Lung (tissue), 11 donors: ENCODE measurements at regions not wholly inside any gene's neighbourhood (a gene's known extent, or its start where the extent isn't known, plus 50 kb on each side); places are given as distances from the start of the nearest gene placed in this dataset.

Source experiments
- ATAC-seq: fragments of 200-7000 bp; cut with Tn5 transposase; one replicate; pipeline ENCODE4 v1.9.1; 2020; ENCODE audit warnings: moderate number of reproducible peaks; ENCODE audit not compliant: insufficient read depth, low FRiP score
- DNase-seq, 3 donors: peaks; one replicate each; pipeline ENCODE4 v3.0.0-alpha.2; 2013 to 2017
- H3K27ac ChIP-seq, 2 donors: one replicate each; pipeline ENCODE4 v1.5.1; 2013; ENCODE audit warnings: mild to moderate bottlenecking in 2 of 2, moderate library complexity in 2 of 2, control low read depth in 1 of 2, inconsistent platforms in 1 of 2, low read depth in 1 of 2, low read length in 1 of 2
- H3K27me3 ChIP-seq, 3 donors: one replicate each; pipeline ENCODE4 v1.5.1; 2013; ENCODE audit warnings: low read length in 2 of 3; ENCODE audit not compliant: control insufficient read depth in 3 of 3, insufficient read depth in 3 of 3
- H3K36me3 ChIP-seq, 4 donors: one replicate each; pipeline ENCODE4 v1.5.1; 2013; ENCODE audit warnings: low read length in 4 of 4, mild to moderate bottlenecking in 1 of 4, moderate library complexity in 1 of 4; ENCODE audit not compliant: control insufficient read depth in 4 of 4, insufficient read depth in 4 of 4
- H3K4me1 ChIP-seq, 5 donors: one replicate each; pipeline ENCODE4 v1.5.1; 2013; ENCODE audit warnings: low read length in 5 of 5, mild to moderate bottlenecking in 2 of 5, moderate library complexity in 1 of 5; ENCODE audit not compliant: control insufficient read depth in 5 of 5, insufficient read depth in 5 of 5
- H3K4me3 ChIP-seq: one replicate; pipeline ENCODE4 v1.5.1; 2013; ENCODE audit warnings: mild to moderate bottlenecking, control low read depth, moderate library complexity
- H3K9ac ChIP-seq, 2 donors: one replicate each; pipeline ENCODE4 v1.5.1; 2013; ENCODE audit warnings: low read length in 2 of 2, control low read depth in 1 of 2; ENCODE audit not compliant: insufficient read depth in 1 of 2
- H3K9me3 ChIP-seq, 4 donors: one replicate each; pipeline ENCODE4 v1.5.1; 2013; ENCODE audit warnings: low read length in 3 of 4, mild to moderate bottlenecking in 1 of 4, moderate library complexity in 1 of 4; ENCODE audit not compliant: control insufficient read depth in 4 of 4, insufficient read depth in 3 of 4
- WGBS, 2 donors: extraction: QIAGEN DNeasy Blood & Tissue Kit; methylation state at CpG; one replicate each; pipeline ENCODE4 v1.1.7; 2013; 5-methylcytosine and 5-hydroxymethylcytosine counted together
- TF ChIP-seq, protein P1 (sequence below): IDR thresholded peaks from 2 replicates; pipeline ENCODE4 v1.5.1; 2012; ENCODE audit warnings: mild to moderate bottlenecking; ENCODE audit errors: control extremely low read depth, extremely low read depth
- donor health status: control.
- donor health status: control.
- donor health status: Bipolar disorder and iron deficiency.
- donor health status: healthy.
- donor health status: DM: yes; HTN: yes; CAD: no.

DNA sequence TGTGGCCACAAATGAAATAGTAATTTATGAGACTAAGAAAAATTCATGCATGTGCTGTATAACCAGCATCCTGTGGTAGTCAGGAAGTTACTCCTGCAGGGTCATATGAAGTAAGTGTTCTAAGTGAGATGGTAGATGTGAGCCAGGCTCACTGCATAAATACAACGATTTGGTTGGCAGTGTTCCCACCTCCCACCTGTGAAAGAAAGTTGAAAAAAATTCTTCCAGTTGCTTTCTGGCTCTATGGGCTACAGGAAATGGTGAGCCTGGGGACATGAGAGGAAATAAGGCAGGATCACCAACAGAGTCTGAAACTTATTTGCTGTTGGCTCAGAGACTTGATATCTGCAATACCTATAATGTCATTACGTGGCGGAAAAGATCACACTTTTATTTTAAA, 301.7 kb upstream of the SPRY2 start:
- H3K4me1 ChIP-seq = no peaks in the 10 kb centered on the region
- TF ChIP-seq, protein P1, sequence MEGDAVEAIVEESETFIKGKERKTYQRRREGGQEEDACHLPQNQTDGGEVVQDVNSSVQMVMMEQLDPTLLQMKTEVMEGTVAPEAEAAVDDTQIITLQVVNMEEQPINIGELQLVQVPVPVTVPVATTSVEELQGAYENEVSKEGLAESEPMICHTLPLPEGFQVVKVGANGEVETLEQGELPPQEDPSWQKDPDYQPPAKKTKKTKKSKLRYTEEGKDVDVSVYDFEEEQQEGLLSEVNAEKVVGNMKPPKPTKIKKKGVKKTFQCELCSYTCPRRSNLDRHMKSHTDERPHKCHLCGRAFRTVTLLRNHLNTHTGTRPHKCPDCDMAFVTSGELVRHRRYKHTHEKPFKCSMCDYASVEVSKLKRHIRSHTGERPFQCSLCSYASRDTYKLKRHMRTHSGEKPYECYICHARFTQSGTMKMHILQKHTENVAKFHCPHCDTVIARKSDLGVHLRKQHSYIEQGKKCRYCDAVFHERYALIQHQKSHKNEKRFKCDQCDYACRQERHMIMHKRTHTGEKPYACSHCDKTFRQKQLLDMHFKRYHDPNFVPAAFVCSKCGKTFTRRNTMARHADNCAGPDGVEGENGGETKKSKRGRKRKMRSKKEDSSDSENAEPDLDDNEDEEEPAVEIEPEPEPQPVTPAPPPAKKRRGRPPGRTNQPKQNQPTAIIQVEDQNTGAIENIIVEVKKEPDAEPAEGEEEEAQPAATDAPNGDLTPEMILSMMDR = no peak
- no peak overlapping the region for H3K27ac ChIP-seq
- no peak overlapping the region for H3K4me3 ChIP-seq
- no peaks in the 10 kb centered on the region for H3K27me3 ChIP-seq
- no peak overlapping the region for H3K9ac ChIP-seq
- peak in 2 of 3 donors; percentile 7 to 12 for DNase-seq
- 60 to 64% methylated on average over 3 of the region's 3 CpGs for WGBS, 2 donors
- H3K36me3 ChIP-seq = no peaks in the 10 kb centered on the region
- no peak for ATAC-seq
- no peaks in the 10 kb centered on the region for H3K9me3 ChIP-seq

DNA sequence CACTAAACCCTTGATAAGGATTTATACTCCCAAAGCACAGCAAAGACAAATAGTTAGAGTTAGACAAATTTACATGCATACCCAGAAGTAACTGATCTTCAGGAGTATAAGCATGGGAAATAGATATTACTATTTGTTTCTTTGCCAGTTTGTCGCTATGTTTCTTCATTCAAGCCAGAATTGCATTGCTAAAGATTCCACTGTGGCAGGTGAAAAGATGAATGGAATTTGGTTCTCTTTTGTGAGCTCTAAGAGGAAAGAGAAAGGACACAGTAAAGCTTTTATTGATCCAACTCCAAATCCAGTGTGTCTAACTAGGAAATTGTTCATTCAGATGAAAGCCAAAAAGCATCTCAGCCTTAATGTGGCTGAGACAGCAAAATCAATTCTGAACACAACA, 292.3 kb upstream of the SPRY2 start:
- no peak overlapping the region for H3K9ac ChIP-seq
- H3K4me1 ChIP-seq = peaks cover 0 to 5% (median 0%) of the 10 kb centered on the region in 5 donors
- H3K27ac ChIP-seq = no peak overlapping the region
- TF ChIP-seq, protein P1 = no peak
- H3K27me3 ChIP-seq = no peaks in the 10 kb centered on the region
- WGBS, 2 donors = 67 to 80% methylated on average over 1 of the region's 1 CpG
- no peak overlapping the region for H3K4me3 ChIP-seq
- H3K36me3 ChIP-seq = no peaks in the 10 kb centered on the region
- H3K9me3 ChIP-seq = no peaks in the 10 kb centered on the region
- DNase-seq (no peak), ATAC-seq (no peak)

DNA sequence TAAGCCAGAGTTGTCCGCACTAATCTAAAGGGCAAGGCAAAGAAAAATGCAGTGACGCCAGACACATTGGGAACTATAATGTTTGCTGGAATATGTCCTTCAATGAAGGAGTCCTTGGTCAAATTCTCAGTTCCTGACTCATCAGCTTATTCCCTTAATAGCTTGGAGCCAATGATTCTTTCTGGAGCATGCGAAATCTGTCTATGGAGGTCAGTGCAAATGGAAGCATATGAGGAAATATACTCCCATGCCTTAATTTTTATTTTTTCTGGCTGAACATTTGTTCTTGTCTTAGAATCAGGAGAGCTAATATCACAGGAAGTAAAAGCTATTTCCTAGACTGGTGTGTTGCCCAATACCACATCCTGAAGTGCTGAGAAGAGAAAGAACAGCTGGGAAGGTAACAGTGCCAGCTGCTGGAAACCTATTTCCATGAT, 289.8 kb upstream of the SPRY2 start:
- TF ChIP-seq, protein P1 = no peak
- no peaks in the 10 kb centered on the region for H3K9me3 ChIP-seq
- WGBS, 2 donors = 69 to 84% methylated on average over 3 of the region's 3 CpGs
- H3K9ac ChIP-seq = no peak overlapping the region
- no peaks in the 10 kb centered on the region for H3K27me3 ChIP-seq
- peaks cover 0 to 5% (median 0%) of the 10 kb centered on the region in 5 donors for H3K4me1 ChIP-seq
- H3K4me3 ChIP-seq = no peak overlapping the region
- ATAC-seq = peak; percentile 76
- DNase-seq = peak; percentile 25 to 60 (median 39)
- H3K36me3 ChIP-seq = no peaks in the 10 kb centered on the region
- peak overlapping the region in 1 of 2 donors; percentile 68 for H3K27ac ChIP-seq

DNA sequence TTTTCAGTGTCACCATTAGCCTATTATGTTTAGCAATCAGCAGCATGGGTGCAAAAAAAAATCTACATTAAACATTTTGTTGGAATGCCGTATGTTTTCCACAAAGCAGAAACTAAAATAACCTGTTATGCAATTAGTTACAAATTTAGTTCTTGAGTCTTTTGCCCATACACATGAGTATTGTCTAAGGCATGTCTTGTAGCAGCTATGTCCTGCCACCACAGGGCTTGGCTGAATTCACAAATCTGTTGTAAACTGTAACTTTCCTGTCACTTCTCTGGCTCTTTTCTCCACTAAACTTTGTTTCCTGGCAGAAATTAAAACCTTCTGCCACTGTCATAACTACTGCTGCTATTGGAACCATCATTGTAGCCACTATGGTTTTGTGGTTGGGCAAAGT, 277.9 kb upstream of the SPRY2 start:
- no peak for DNase-seq
- Histone ChIP-seq H3K27ac (no peak overlapping the region), H3K9me3 (no peaks in the 10 kb centered on the region), H3K4me3 (no peak overlapping the region), H3K27me3 (no peaks in the 10 kb centered on the region), H3K36me3 (no peaks in the 10 kb centered on the region), H3K9ac (no peak overlapping the region), H3K4me1 (no peaks in the 10 kb centered on the region)
- ATAC-seq = no peak
- 0 to 81% methylated on average over 1 of the region's 1 CpG for WGBS, 2 donors
- TF ChIP-seq, protein P1 = no peak
